Epidermal melanocyte (primary cell): ENCODE measurements at regions not wholly inside any gene's neighbourhood (a gene's known extent, or its start where the extent isn't known, plus 50 kb on each side); places are given as distances from the start of the nearest gene placed in this dataset.

ENCODE experiments used
- DNase-seq: peaks from one replicate; pipeline ENCODE4 v3.0.0; 2011; ENCODE audit warnings: low spot score; ENCODE audit not compliant: insufficient read length

GRCh38 chr4:24168658-24169057 lies 278.8 kb upstream of the PPARGC1A start:
- no peak for DNase-seq

DNA sequence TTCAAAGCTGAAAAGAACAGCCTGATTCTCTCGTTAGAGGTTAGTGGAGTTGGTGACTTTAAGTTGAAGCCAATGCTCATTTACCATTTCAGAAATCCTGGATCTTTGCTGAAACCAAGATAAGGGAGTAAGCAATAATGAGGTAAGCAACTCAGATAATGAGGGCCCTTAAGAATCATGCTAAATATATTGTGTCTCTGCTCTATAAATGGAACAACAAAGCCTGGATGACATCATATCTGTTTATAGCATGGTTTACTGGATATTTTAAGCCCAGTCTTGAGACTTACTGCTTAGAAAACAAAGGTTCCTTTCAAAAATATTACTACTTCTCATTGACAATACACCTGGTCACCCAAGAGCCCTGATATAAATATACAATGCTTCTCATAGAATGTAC lies 276.7 kb upstream of the PPARGC1A start:
- no peak for DNase-seq

- DNase-seq: no peak
Observed at GRCh38 chr4:24164797-24165196, 274.9 kb upstream of the PPARGC1A start.

GRCh38 chr4:24164054-24164693 lies 274.3 kb upstream of the PPARGC1A start:
- no peak for DNase-seq

DNA sequence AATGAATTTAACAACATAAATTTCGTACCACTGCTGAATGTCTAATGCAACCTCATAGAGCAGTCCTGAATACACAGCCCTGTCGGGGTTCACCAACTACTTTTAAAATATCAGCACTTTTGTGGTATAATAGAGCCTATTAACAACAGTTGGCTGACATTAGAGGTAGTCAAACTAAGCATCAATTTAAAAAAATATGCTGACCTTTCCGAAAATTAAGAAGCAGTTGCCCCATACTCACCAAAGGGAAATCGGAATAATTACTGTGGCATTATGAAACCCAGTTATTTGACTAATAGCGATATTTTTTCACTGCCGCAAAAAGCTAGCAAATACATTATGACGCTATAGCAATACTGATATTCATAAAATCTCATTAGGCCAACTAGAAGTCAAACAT lies 273.5 kb upstream of the PPARGC1A start:
- DNase-seq: no peak

DNA sequence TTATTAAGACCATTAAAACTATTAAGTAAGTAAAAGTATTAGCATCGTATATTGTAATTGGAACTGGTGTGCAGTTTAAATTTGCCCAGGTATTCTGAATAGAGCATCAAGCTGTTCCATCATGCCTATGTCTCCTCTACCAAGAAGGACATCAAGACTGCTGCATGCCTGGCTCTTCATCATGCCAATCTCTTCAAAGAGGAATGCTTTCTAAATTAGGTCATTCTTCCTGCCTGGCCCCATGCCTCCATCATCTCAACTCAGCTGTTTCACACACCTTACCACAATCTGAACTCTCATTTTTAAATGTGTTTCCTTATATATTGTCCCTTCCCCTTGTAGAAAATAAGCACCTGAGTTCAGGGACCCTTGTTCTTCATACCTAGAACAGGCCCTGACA lies 270.5 kb upstream of the PPARGC1A start:
- no peak for DNase-seq

- DNase-seq: no peak
Observed at GRCh38 chr4:24158031-24158430, 268.2 kb upstream of the PPARGC1A start.

DNA sequence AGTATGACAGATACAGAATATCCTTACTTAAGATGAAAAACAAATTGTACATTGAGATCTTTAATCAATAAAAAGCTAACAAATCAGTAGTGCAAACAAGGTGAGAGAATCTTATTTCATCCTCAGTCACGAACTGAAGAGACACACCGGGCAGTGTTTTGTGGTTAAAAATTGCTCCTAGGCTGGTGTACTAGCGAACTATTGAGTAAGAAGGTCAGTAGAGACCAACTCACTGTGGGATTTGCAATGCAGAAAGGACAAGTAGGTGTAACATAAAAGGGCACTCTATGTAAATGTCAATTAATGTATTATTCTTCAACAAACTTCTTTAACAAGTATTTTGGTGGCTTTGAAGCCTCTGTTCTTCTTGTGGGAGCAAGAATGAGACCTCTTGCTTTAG lies 260.2 kb upstream of the PPARGC1A start:
- DNase-seq: no peak

GRCh38 chr4:24146127-24146526 lies 256.3 kb upstream of the PPARGC1A start:
- no peak for DNase-seq

GRCh38 chr4:24145591-24145990 lies 255.7 kb upstream of the PPARGC1A start:
- DNase-seq: no peak

DNA sequence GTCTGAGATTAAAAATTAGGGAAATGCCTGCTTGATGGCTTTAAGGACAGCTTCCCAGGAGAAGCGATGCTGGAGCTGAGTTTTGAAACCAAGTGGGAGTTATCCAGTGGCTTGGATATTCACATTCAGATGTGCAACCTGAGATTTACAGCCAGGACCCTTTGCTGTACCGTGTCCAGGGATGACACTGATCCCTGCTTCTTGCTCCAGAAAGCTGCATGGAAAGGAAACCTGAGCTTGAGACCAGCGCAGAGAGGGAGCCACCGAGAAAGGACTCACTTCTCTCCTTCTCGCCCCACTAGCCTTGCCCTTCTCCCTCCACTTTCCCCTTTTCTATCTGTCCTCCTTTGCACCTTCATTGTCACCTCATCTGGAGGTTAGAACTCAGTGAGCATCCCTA lies 254.5 kb upstream of the PPARGC1A start:
- no peak for DNase-seq

- no peak for DNase-seq
Observed at GRCh38 chr4:24143741-24144140, 253.9 kb upstream of the PPARGC1A start.

- no peak for DNase-seq
Observed at GRCh38 chr4:24141836-24142235, 252.0 kb upstream of the PPARGC1A start.

GRCh38 chr4:24140892-24141291 lies 251.0 kb upstream of the PPARGC1A start:
- no peak for DNase-seq

DNA sequence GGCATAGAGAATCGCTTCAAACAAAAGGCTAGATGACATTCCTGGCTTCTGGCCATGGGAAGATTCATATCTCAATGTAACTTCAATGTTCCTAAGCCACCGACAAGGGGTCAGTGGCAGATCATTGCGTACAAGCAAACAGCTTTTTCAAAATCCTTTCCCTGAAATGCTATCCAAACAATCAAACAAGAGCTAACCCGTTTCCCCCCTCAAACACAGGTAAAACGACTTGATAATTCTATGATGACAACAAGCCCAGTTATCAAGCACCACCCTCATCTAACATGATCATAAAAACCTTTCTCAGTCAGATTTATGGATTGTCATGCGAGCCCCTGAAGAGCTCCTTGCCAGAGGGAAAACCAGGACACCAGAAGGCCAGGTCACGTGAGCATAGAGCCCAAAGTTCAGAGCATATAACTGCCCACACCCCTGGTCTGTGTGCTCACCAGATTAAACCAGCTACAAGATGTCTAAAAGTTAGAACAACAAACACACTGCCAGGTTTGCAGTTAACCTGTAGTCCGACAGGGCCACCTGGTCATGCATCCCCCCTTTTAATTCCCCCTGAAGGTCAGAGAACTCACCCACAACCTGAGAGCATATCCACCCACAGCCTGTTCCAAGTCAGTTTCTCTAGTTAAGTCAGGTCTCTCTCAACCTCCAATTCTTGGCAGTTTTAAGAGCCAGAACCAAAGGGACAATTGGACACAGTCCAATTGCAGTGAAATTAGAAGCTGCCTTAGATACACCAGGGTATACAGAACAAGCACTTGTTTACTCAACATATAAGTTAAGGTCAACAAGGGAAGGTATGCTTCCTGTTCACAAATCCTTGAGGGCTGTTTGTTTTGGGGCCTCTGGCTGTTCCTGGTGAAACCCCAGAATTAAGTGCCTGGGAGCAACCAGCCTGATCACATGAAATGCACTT lies 248.1 kb upstream of the PPARGC1A start:
- DNase-seq: no peak

DNA sequence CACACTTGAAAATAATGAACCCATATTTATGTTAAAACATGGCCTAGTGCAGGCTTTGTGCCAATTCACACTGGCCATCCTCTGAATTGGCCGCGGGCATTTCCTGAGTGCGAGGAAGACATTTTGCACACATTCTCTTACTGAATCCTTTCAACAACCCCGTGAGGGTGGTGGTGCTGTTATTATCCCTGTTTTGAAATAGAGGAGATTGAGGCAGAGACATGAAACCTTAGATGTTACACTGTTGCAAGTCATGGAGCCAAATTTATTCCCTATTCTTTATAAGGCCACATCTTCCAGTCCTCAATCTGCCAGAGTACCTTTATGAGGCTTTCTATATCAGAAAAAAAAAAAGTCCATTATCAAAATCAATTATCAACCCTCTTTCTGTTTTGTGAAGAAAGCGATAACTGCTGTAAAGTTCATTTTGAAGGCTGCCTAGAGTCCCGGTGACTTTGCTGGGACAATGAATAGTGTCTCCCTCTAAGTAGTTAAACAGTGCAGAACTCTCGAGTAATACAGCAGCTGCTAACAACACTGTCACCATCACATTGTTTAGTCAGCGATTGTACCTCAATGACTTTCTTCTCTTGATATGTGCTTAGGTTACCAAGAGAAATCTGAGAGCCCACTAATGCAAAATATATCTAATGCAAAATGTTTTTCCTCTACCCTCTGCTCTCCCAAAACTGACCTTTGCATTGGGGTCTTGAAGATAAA lies 242.3 kb upstream of the PPARGC1A start:
- no peak for DNase-seq

DNA sequence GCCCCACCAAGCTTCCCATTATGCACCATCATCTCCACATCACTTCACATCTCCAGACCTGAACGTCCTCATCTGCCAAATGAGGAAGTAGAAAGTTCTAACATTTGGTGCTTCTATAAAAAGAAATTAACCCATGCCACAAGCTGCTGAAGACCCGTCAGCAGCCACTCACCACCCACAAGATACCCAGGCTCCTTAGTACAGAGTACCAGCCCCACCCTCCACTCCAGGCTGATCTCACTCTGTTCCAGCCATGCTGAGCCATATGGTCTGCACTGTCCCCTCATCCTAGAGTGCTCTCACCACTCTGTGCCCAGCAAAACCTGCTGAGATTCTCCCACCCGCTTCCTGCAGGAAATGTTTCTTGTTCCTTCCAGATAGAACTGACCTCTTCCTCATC lies 240.8 kb upstream of the PPARGC1A start:
- no peak for DNase-seq

GRCh38 chr4:24126776-24127175 lies 236.9 kb upstream of the PPARGC1A start:
- DNase-seq: no peak

DNA sequence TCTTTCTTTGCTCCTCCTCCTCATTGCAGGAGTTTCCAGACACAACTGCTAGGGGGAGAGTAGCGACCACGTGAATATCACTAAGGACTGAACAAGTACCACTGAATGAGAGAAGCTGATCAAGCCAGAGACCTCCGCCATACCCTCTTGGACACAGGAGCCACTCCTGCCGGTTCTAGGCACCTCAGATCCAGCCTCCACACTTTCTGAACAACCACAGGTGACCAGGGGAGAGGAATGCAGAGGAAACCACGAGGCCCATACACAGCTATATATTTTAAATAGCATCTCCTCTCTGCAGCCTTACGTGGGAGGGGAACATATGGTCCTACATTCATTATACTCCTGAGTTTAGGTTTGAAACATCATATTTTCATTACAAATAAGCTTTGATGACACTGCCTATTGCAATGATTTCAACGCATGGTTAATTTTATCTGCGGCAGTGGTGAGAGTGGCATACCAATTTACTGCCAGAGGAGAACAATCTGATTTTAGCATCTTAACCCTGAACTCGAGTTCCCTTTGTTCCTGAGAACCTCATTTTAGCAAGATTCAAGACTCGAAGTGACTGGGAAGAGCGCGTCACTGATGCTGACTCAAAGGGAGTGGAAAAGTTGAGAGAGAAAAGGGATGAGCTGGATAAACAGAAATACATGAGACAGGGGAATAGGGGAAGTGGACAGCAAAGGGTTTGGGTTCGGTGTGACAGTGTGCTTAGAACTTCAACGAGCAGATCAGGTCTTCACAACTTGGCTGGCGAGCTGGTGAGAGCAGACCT lies 231.7 kb upstream of the PPARGC1A start:
- no peak for DNase-seq

- DNase-seq: no peak
Observed at GRCh38 chr4:24117975-24118374, 228.1 kb upstream of the PPARGC1A start.

GRCh38 chr4:24116107-24116506 lies 226.3 kb upstream of the PPARGC1A start:
- DNase-seq: no peak
